ENCODE measurements at regions not wholly inside any gene's neighbourhood (a gene's known extent, or its start where the extent isn't known, plus 50 kb on each side); places are given as distances from the start of the nearest gene placed in this dataset.
"Not testable (repeated sequence)": the region's sequence is repeated elsewhere in the genome, so short reads cannot be mapped to it uniquely, and the experiment has no call there.

- DNase-seq: no peak
Observed at GRCh38 chr1:165147799-165148198, 208.7 kb downstream of the LMX1A start.

GRCh38 chr1:165144757-165145397 is 211.6 kb downstream of the LMX1A start:
- DNase-seq: peak; percentile 38 to 55

GRCh38 chr1:165143437-165144065 is 213.0 kb downstream of the LMX1A start:
- DNase-seq: peak in 1 of 2 experiments; percentile 3

- DNase-seq: no peak
Observed at GRCh38 chr1:165138960-165139359, 217.6 kb downstream of the LMX1A start.

- DNase-seq: no peak
Observed at GRCh38 chr1:165137551-165138316, 218.8 kb downstream of the LMX1A start.

GRCh38 chr1:165134431-165134830 is 222.1 kb downstream of the LMX1A start:
- no peak for DNase-seq

- DNase-seq: peak; percentile 82 to 84
Observed at GRCh38 chr1:165129568-165130164, 226.8 kb downstream of the LMX1A start.

- no peak for DNase-seq
Observed at GRCh38 chr1:165124772-165125171, 231.7 kb downstream of the LMX1A start.

- no peak for DNase-seq
Observed at GRCh38 chr1:165119086-165119485, 237.4 kb downstream of the LMX1A start.

GRCh38 chr1:165117482-165117881 is 239.0 kb downstream of the LMX1A start:
- peak in 1 of 2 experiments; percentile 35 for DNase-seq

GRCh38 chr1:165116732-165117131 is 239.8 kb downstream of the LMX1A start:
- no peak for DNase-seq

GRCh38 chr1:165116171-165116570 is 240.3 kb downstream of the LMX1A start:
- no peak for DNase-seq

GRCh38 chr1:165114889-165115285 is 241.6 kb downstream of the LMX1A start:
- no peak for DNase-seq

GRCh38 chr1:165114022-165114888 is 242.3 kb downstream of the LMX1A start:
- peak; percentile 58 to 68 for DNase-seq

GRCh38 chr1:165112260-165112659 is 244.3 kb downstream of the LMX1A start:
- no peak for DNase-seq

GRCh38 chr1:165109013-165109412 is 247.5 kb downstream of the LMX1A start:
- peak in 1 of 2 experiments; percentile 19 for DNase-seq

- DNase-seq: not testable (repeated sequence)
Observed at GRCh38 chr1:165092542-165093162, 263.9 kb downstream of the LMX1A start.

GRCh38 chr1:165080253-165080896 is 276.1 kb downstream of the LMX1A start:
- DNase-seq: no peak

- DNase-seq: no peak
Observed at GRCh38 chr1:165078391-165078790, 278.1 kb downstream of the LMX1A start.

GRCh38 chr1:165075725-165076370 is 280.7 kb downstream of the LMX1A start:
- DNase-seq: peak; percentile 22 to 55
